Prostate gland (tissue), 2 donors: ENCODE measurements at regions not wholly inside any gene's neighbourhood (a gene's known extent, or its start where the extent isn't known, plus 50 kb on each side); places are given as distances from the start of the nearest gene placed in this dataset.
"Not testable (repeated sequence)": the region's sequence is repeated elsewhere in the genome, so short reads cannot be mapped to it uniquely, and the experiment has no call there.

Experiments used
- DNase-seq: peaks from one replicate; pipeline ENCODE4 v3.0.0-alpha.2; 2019; ENCODE audit warnings: low spot score
- H3K27ac ChIP-seq, 2 donors: fragments of 200-600 bp; sonication (generic); 2 replicates each; pipeline ENCODE4 v1.5.1; 2017 to 2019
- H3K27me3 ChIP-seq: fragments of 200-600 bp; sonication (generic); replicated peaks from 2 replicates; pipeline ENCODE4 v1.5.1; 2019; ENCODE audit not compliant: insufficient read depth
- H3K36me3 ChIP-seq, 2 donors: fragments of 200-600 bp; sonication (generic); 1 replicate in 1 of 2; 2 replicates in 1 of 2; pipeline versions ENCODE4 v1.5.1 to v1.8.1; 2017 to 2019
- H3K4me1 ChIP-seq: fragments of 200-600 bp; sonication (generic); replicated peaks from 2 replicates; pipeline ENCODE4 v1.5.1; 2019
- H3K4me3 ChIP-seq, 2 donors: fragments of 200-600 bp; sonication (generic); 2 replicates each; pipeline ENCODE4 v1.5.1; 2017 to 2019
- H3K9me3 ChIP-seq: fragments of 200-600 bp; sonication (generic); 2 replicates; pipeline ENCODE4 v1.5.1; 2017
- CTCF ChIP-seq, 4 experiments: fragments of 200-600 bp in 2 of 4; fragments of 450-650 bp in 2 of 4; sonication (generic) in 2 of 4; IDR thresholded peaks; 1 replicate in 3 of 4; 2 replicates in 1 of 4; pipeline ENCODE4 v1.5.1; 2016 to 2019; ENCODE audit warnings: antibody characterized with exemption in 4 of 4, mild to moderate bottlenecking in 2 of 4, moderate library complexity in 2 of 4
- POLR2A ChIP-seq: fragments of 450-650 bp; IDR thresholded peaks from one replicate; pipeline ENCODE4 v1.6.1; 2016; ENCODE audit warnings: antibody characterized with exemption, mild to moderate bottlenecking
- POLR2AphosphoS5 ChIP-seq: sonication (generic); formaldehyde crosslinking; IDR thresholded peaks from one replicate; pipeline ENCODE4 v1.6.1; 2017; ENCODE audit warnings: antibody characterized with exemption
- WGBS: methylation state at CpG from one replicate; pipeline ENCODE4 v1.1.5; 2018; 5-methylcytosine and 5-hydroxymethylcytosine counted together
- intact Hi-C: fragments of 100-400 bp; cut with DNase I; formaldehyde crosslinking; loops from one replicate; pipeline ENCODE4 v1.14.2; 2022

GRCh38 chr1:60255565-60255964, 182.0 kb upstream of the C1orf87 start:
- 93% methylated on average over 1 of the region's 1 CpG for WGBS
- H3K27ac ChIP-seq: no peak overlapping the region
- no peak overlapping the region for H3K4me3 ChIP-seq
- no peak for DNase-seq
- intact Hi-C loops: no loop called here
- no peaks in the 10 kb centered on the region for H3K36me3 ChIP-seq
- no peaks in the 10 kb centered on the region for H3K27me3 ChIP-seq
- no peaks in the 10 kb centered on the region for H3K4me1 ChIP-seq
- no peaks in the 10 kb centered on the region for H3K9me3 ChIP-seq
- TF ChIP-seq CTCF (IDR thresholded peaks at IDR 0.05): no peak
- no peak for TF ChIP-seq POLR2AphosphoS5
- no peak for TF ChIP-seq POLR2A

- H3K36me3 ChIP-seq: no peaks in the 10 kb centered on the region
- DNase-seq: no peak
- no peak overlapping the region for H3K27ac ChIP-seq
- TF ChIP-seq POLR2AphosphoS5: no peak
- no peaks in the 10 kb centered on the region for H3K4me1 ChIP-seq
- WGBS: 70% methylated on average over 2 of the region's 2 CpGs
- no peaks in the 10 kb centered on the region for H3K27me3 ChIP-seq
- no peak overlapping the region for H3K4me3 ChIP-seq
- H3K9me3 ChIP-seq: no peaks in the 10 kb centered on the region
- intact Hi-C loops: no loop called here
Measured at GRCh38 chr1:60251426-60251825, 177.9 kb upstream of the C1orf87 start.

- 86% methylated on average over 1 of the region's 1 CpG for WGBS
- H3K4me3 ChIP-seq, intact Hi-C loops, H3K9me3 ChIP-seq, H3K27ac ChIP-seq, DNase-seq, H3K4me1 ChIP-seq, H3K27me3 ChIP-seq, H3K36me3 ChIP-seq: not testable (repeated sequence)
Measured at GRCh38 chr1:60247467-60247866, 173.9 kb upstream of the C1orf87 start.

GRCh38 chr1:60245324-60245723, 171.8 kb upstream of the C1orf87 start:
- WGBS: 50% methylated on average over 2 of the region's 2 CpGs
- DNase-seq: no peak
- intact Hi-C loops: no loop called here
- Histone ChIP-seq H3K27ac (no peak overlapping the region), H3K4me3 (no peak overlapping the region), H3K9me3 (no peaks in the 10 kb centered on the region), H3K4me1 (no peaks in the 10 kb centered on the region), H3K36me3 (no peaks in the 10 kb centered on the region), H3K27me3 (no peaks in the 10 kb centered on the region)
- TF ChIP-seq CTCF (IDR thresholded peaks at IDR 0.05) (no peak), POLR2AphosphoS5 (no peak), POLR2A (no peak)

GRCh38 chr1:60244906-60245305, 171.3 kb upstream of the C1orf87 start:
- Histone ChIP-seq H3K36me3 (no peaks in the 10 kb centered on the region), H3K4me1 (no peaks in the 10 kb centered on the region), H3K27ac (no peak overlapping the region), H3K4me3 (no peak overlapping the region), H3K9me3 (no peaks in the 10 kb centered on the region), H3K27me3 (no peaks in the 10 kb centered on the region)
- intact Hi-C loops: no loop called here
- TF ChIP-seq POLR2AphosphoS5 (no peak), POLR2A (no peak), CTCF (IDR thresholded peaks at IDR 0.05) (no peak)
- DNase-seq: no peak

GRCh38 chr1:60235275-60235674, 161.7 kb upstream of the C1orf87 start:
- TF ChIP-seq POLR2AphosphoS5 (no peak), POLR2A (no peak), CTCF (IDR thresholded peaks at IDR 0.05) (no peak)
- no peaks in the 10 kb centered on the region for H3K9me3 ChIP-seq
- H3K4me1 ChIP-seq: no peaks in the 10 kb centered on the region
- H3K36me3 ChIP-seq: no peaks in the 10 kb centered on the region
- H3K4me3 ChIP-seq: no peak overlapping the region
- DNase-seq: no peak
- H3K27me3 ChIP-seq: no peaks in the 10 kb centered on the region
- 85% methylated on average over 2 of the region's 2 CpGs for WGBS
- intact Hi-C loops: no loop called here
- no peak overlapping the region for H3K27ac ChIP-seq
